Neural cell (in vitro differentiated cells): ENCODE measurements at regions not wholly inside any gene's neighbourhood (a gene's known extent, or its start where the extent isn't known, plus 50 kb on each side); places are given as distances from the start of the nearest gene placed in this dataset.

Experiments used
- H2AFZ ChIP-seq: fragments of 200-600, 300-800 bp; sonication (generic), shearing (Covaris generic); 2 replicates; pipeline ENCODE4 v1.6.0; 2014; ENCODE audit warnings: low read depth, mild to moderate bottlenecking, antibody characterized with exemption, low read length, moderate library complexity
- H3F3A ChIP-seq: fragments of 200-600 bp; shearing (Covaris generic); 2 replicates; pipeline ENCODE4 v1.6.1; 2016; ENCODE audit warnings: mild to moderate bottlenecking, moderate library complexity, mixed read lengths, antibody characterized with exemption, low read length; ENCODE audit not compliant: insufficient read depth, poor library complexity, severe bottlenecking
- H3K27ac ChIP-seq: fragments of 200-600, 300-800 bp; sonication (generic), shearing (Covaris generic); 2 replicates; pipeline ENCODE4 v1.5.1; 2014; ENCODE audit warnings: mild to moderate bottlenecking, low read length, moderate library complexity
- H3K27me3 ChIP-seq: fragments of 300-800, 200-600 bp; sonication (generic), shearing (Covaris generic); 2 replicates; pipeline ENCODE4 v1.6.0; 2014; ENCODE audit warnings: mild to moderate bottlenecking, low read depth, low read length, moderate library complexity; ENCODE audit not compliant: insufficient read depth
- H3K36me3 ChIP-seq: fragments of 300-800, 200-600 bp; sonication (generic), shearing (Covaris generic); 2 replicates; pipeline ENCODE4 v1.5.1; 2014; ENCODE audit warnings: mild to moderate bottlenecking, antibody characterized with exemption, low read length, moderate library complexity; ENCODE audit not compliant: insufficient read depth
- H3K4me2 ChIP-seq: fragments of 300-800, 200-600 bp; sonication (generic), shearing (Covaris generic); 2 replicates; pipeline ENCODE4 v1.6.0; 2014; ENCODE audit warnings: mild to moderate bottlenecking, low read length
- H3K4me3 ChIP-seq: fragments of 300-800, 200-600 bp; sonication (generic), shearing (Covaris generic); 2 replicates; pipeline ENCODE4 v1.5.1; 2014; ENCODE audit warnings: mild to moderate bottlenecking, low read length, moderate library complexity
- H3K79me2 ChIP-seq: fragments of 200-600 bp; shearing (Covaris generic); replicated peaks from 2 replicates; pipeline ENCODE4 v1.6.0; 2014; ENCODE audit warnings: mild to moderate bottlenecking, low read length, moderate library complexity; ENCODE audit not compliant: insufficient read depth
- H3K9ac ChIP-seq: fragments of 300-800, 200-600 bp; sonication (generic), shearing (Covaris generic); 2 replicates; pipeline ENCODE4 v1.6.1; 2016; ENCODE audit warnings: mild to moderate bottlenecking, low read length, mixed read lengths
- H3K9me2 ChIP-seq: fragments of 200-600 bp; shearing (Covaris generic); 2 replicates; pipeline ENCODE4 v1.6.1; 2016; ENCODE audit warnings: mild to moderate bottlenecking, low read length, mixed read lengths; ENCODE audit not compliant: insufficient read depth
- H3K9me3 ChIP-seq: fragments of 200-600, 300-800 bp; sonication (generic), shearing (Covaris generic); 2 replicates; pipeline ENCODE4 v1.6.1; 2016; ENCODE audit warnings: mild to moderate bottlenecking, mixed run types, low read length, moderate library complexity, mixed read lengths
- H4K20me1 ChIP-seq: fragments of 200-600 bp; shearing (Covaris generic); 2 replicates; pipeline ENCODE4 v1.6.1; 2016; ENCODE audit warnings: mild to moderate bottlenecking, mixed run types; ENCODE audit not compliant: insufficient read depth
- EP300 ChIP-seq: fragments of 450-650 bp; conservative IDR thresholded peaks from 2 replicates; pipeline ENCODE4 v1.6.1; 2014; ENCODE audit warnings: antibody characterized with exemption, mild to moderate bottlenecking, moderate library complexity; ENCODE audit not compliant: poor library complexity, severe bottlenecking
- EZH2 ChIP-seq: fragments of 200-600, 300-800 bp; shearing (Covaris generic), sonication (generic); IDR thresholded peaks from 2 replicates; pipeline ENCODE4 v1.6.1; 2014; ENCODE audit warnings: antibody characterized with exemption, low read length, borderline replicate concordance, mild to moderate bottlenecking; ENCODE audit not compliant: insufficient read depth, poor library complexity, severe bottlenecking
- MXI1 ChIP-seq: fragments of 450-650 bp; conservative IDR thresholded peaks from 2 replicates; pipeline ENCODE4 v1.6.1; 2014; ENCODE audit warnings: antibody characterized with exemption, mild to moderate bottlenecking; ENCODE audit not compliant: poor library complexity, severe bottlenecking
- POLR2AphosphoS5 ChIP-seq: IDR thresholded peaks from 2 replicates; pipeline ENCODE4 v1.6.1; 2012
- RAD21 ChIP-seq: fragments of 450-650 bp; conservative IDR thresholded peaks from 2 replicates; pipeline ENCODE4 v1.6.1; 2014; ENCODE audit warnings: antibody characterized with exemption, mild to moderate bottlenecking, moderate library complexity
- SMC3 ChIP-seq: fragments of 450-650 bp; conservative IDR thresholded peaks from 2 replicates; pipeline ENCODE4 v1.6.1; 2014; ENCODE audit warnings: antibody characterized with exemption, mild to moderate bottlenecking, moderate library complexity; ENCODE audit not compliant: poor library complexity
- TAF1 ChIP-seq: IDR thresholded peaks from 2 replicates; pipeline ENCODE4 v1.6.1; 2012; ENCODE audit warnings: low read depth
- TF ChIP-seq, protein P1 (sequence below): fragments of 450-650 bp; IDR thresholded peaks from 2 replicates; pipeline ENCODE4 v1.5.1; 2014; ENCODE audit warnings: antibody characterized with exemption, mild to moderate bottlenecking, moderate library complexity; ENCODE audit not compliant: poor library complexity, severe bottlenecking
- TF ChIP-seq, protein P2 (sequence below): IDR thresholded peaks from 2 replicates; pipeline ENCODE4 v1.6.1; 2012; ENCODE audit warnings: borderline replicate concordance

DNA sequence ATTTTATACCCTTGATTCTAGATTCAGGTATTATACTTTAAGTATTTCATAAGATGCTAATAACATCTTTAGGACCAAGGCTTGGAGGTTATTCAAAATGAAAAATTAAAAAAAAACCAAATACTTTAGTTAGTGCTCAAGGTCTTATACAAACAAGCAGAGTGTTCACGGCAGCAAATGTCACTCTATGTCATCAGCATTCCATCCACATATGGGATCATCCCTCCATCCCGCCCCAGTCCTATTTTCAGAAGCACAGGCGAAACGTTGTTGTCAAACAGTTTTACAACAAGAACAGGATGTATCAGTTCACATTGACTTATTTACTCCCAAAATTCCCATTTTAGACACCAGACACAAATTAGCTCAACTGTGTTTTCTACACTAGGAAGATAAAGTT lies 83.7 kb downstream of the DSEL start:
- Histone ChIP-seq H3K9me2 (no peaks in the 10 kb centered on the region), H3K4me3 (no peak overlapping the region), H3K27me3 (no peaks in the 10 kb centered on the region), H3K4me2 (no peak overlapping the region), H3K27ac (no peak overlapping the region), H2AFZ (no peak overlapping the region), H3K9ac (no peak overlapping the region), H3K36me3 (no peaks in the 10 kb centered on the region), H4K20me1 (no peaks in the 10 kb centered on the region), H3K9me3 (no peaks in the 10 kb centered on the region), H3F3A (no peaks in the 10 kb centered on the region), H3K79me2 (no peaks in the 10 kb centered on the region)
- TF ChIP-seq MXI1 (no peak), RAD21 (no peak), EZH2 (no peak), EP300 (no peak), SMC3 (no peak)
- TF ChIP-seq, protein P1, sequence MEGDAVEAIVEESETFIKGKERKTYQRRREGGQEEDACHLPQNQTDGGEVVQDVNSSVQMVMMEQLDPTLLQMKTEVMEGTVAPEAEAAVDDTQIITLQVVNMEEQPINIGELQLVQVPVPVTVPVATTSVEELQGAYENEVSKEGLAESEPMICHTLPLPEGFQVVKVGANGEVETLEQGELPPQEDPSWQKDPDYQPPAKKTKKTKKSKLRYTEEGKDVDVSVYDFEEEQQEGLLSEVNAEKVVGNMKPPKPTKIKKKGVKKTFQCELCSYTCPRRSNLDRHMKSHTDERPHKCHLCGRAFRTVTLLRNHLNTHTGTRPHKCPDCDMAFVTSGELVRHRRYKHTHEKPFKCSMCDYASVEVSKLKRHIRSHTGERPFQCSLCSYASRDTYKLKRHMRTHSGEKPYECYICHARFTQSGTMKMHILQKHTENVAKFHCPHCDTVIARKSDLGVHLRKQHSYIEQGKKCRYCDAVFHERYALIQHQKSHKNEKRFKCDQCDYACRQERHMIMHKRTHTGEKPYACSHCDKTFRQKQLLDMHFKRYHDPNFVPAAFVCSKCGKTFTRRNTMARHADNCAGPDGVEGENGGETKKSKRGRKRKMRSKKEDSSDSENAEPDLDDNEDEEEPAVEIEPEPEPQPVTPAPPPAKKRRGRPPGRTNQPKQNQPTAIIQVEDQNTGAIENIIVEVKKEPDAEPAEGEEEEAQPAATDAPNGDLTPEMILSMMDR = no peak
- TF ChIP-seq, protein P2, sequence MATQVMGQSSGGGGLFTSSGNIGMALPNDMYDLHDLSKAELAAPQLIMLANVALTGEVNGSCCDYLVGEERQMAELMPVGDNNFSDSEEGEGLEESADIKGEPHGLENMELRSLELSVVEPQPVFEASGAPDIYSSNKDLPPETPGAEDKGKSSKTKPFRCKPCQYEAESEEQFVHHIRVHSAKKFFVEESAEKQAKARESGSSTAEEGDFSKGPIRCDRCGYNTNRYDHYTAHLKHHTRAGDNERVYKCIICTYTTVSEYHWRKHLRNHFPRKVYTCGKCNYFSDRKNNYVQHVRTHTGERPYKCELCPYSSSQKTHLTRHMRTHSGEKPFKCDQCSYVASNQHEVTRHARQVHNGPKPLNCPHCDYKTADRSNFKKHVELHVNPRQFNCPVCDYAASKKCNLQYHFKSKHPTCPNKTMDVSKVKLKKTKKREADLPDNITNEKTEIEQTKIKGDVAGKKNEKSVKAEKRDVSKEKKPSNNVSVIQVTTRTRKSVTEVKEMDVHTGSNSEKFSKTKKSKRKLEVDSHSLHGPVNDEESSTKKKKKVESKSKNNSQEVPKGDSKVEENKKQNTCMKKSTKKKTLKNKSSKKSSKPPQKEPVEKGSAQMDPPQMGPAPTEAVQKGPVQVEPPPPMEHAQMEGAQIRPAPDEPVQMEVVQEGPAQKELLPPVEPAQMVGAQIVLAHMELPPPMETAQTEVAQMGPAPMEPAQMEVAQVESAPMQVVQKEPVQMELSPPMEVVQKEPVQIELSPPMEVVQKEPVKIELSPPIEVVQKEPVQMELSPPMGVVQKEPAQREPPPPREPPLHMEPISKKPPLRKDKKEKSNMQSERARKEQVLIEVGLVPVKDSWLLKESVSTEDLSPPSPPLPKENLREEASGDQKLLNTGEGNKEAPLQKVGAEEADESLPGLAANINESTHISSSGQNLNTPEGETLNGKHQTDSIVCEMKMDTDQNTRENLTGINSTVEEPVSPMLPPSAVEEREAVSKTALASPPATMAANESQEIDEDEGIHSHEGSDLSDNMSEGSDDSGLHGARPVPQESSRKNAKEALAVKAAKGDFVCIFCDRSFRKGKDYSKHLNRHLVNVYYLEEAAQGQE = no peak

DNA sequence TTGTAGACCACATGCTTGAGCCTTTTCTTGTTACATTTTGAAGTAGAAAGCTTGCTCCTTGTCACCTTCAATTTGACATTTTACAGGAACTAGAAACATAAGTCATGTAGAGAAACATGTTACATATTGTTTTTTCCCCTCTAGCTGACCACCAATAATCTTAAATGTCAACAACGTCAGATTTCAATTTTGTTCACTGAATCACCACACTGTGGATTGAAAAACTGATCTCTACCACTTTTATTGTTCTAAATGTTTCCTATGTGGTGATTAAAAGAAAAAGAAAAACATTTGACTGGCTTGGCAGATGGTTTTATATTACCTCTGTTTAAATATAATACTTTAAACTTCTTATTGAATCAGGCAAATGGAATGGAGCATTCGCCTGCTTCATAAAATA lies 87.7 kb downstream of the DSEL start:
- no peaks in the 10 kb centered on the region for H3K9me3 ChIP-seq
- no peak overlapping the region for H3K9ac ChIP-seq
- no peaks in the 10 kb centered on the region for H3F3A ChIP-seq
- H3K4me3 ChIP-seq = no peak overlapping the region
- H4K20me1 ChIP-seq = no peaks in the 10 kb centered on the region
- TF ChIP-seq EZH2 = no peak
- TF ChIP-seq, protein P1 = no peak
- no peak for TF ChIP-seq POLR2AphosphoS5
- no peak for TF ChIP-seq MXI1
- TF ChIP-seq TAF1 = no peak
- no peak for TF ChIP-seq EP300
- TF ChIP-seq SMC3 = no peak
- TF ChIP-seq RAD21 = no peak
- TF ChIP-seq, protein P2 = no peak
- H3K4me2 ChIP-seq = no peak overlapping the region
- H3K36me3 ChIP-seq = no peaks in the 10 kb centered on the region
- no peaks in the 10 kb centered on the region for H3K79me2 ChIP-seq
- H2AFZ ChIP-seq = no peak overlapping the region
- H3K27me3 ChIP-seq = no peaks in the 10 kb centered on the region
- no peak overlapping the region for H3K27ac ChIP-seq
- H3K9me2 ChIP-seq = no peaks in the 10 kb centered on the region
